ENCODE measurements at regions not wholly inside any gene's neighbourhood (a gene's known extent, or its start where the extent isn't known, plus 50 kb on each side); places are given as distances from the start of the nearest gene placed in this dataset.

DNA sequence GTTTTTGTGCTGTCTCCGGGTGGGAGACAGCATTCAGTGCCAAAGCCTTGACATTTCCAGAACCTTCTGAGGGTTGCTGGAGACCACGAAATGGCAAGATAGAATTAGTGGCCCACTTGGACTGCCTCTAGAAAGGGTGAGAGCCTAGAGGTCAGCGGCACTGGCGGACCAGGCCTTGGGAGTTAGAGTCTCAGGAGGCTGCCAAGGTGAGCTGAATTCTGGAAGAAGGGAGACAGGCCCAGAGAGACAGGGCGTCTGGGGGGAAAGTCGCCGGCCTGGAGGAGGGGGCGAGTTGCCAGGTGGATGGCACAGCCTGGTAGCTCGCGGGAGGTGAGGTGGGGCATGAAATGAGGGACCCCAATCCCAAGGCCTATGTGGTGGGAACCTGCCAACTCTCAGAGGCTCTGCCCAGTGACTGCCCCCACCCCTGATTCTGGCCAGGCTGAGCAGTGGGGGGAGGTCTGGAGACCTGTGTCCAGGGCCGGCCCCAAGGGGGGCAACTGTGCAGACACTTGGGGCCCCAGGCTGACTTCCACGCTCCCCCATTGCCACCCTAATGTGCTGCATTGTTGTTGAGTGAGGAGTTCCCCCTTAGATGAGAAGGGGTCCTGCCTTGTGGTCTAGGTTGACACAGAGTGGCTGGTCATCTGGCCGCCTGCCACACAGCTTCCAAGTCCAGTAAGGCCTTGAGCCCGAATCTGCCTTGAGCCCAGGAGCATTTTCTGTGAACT is 211.1 kb upstream of the CIBAR2 start:
- TF ChIP-seq POLR2A (IDR thresholded peaks at IDR 0.05) (no peak), CTCF (IDR thresholded peaks at IDR 0.05) (no peak)

Data from lower leg skin (tissue), 3 donors.